ENCODE measurements at regions not wholly inside any gene's neighbourhood (a gene's known extent, or its start where the extent isn't known, plus 50 kb on each side); places are given as distances from the start of the nearest gene placed in this dataset.
A peak's percentile ranks its signal among the peaks of the same experiment; 100 is the strongest.
"Not testable (repeated sequence)": the region's sequence is repeated elsewhere in the genome, so short reads cannot be mapped to it uniquely, and the experiment has no call there.

GRCh38 chr6:63440594-63440993 is 120.8 kb upstream of the LGSN start:
- DNase-seq = no peak

GRCh38 chr6:63441266-63441956 is 121.6 kb upstream of the LGSN start:
- DNase-seq = no peak

GRCh38 chr6:63442870-63443269 is 123.1 kb upstream of the LGSN start:
- DNase-seq = no peak

- DNase-seq = no peak
Observed at GRCh38 chr6:63444768-63445167, 125.0 kb upstream of the LGSN start.

- DNase-seq = no peak
Observed at GRCh38 chr6:63446405-63446804, 125.9 kb upstream of the LOC128125822 start.

GRCh38 chr6:63447134-63447533 is 125.1 kb upstream of the LOC128125822 start:
- DNase-seq = no peak

- DNase-seq = no peak
Observed at GRCh38 chr6:63448229-63448628, 124.1 kb upstream of the LOC128125822 start.

GRCh38 chr6:63449714-63450113 is 122.6 kb upstream of the LOC128125822 start:
- DNase-seq = no peak

- no peak for DNase-seq
Observed at GRCh38 chr6:63451238-63451637, 121.0 kb upstream of the LOC128125822 start.

GRCh38 chr6:63452125-63452524 is 120.2 kb upstream of the LOC128125822 start:
- DNase-seq = no peak

GRCh38 chr6:63456734-63457133 is 115.5 kb upstream of the LOC128125822 start:
- DNase-seq = no peak

GRCh38 chr6:63458480-63459115 is 113.7 kb upstream of the LOC128125822 start:
- peak; percentile 3 for DNase-seq

- no peak for DNase-seq
Observed at GRCh38 chr6:63459814-63460213, 112.5 kb upstream of the LOC128125822 start.

- DNase-seq = no peak
Observed at GRCh38 chr6:63460971-63461370, 111.3 kb upstream of the LOC128125822 start.

- DNase-seq = no peak
Observed at GRCh38 chr6:63464060-63464459, 108.2 kb upstream of the LOC128125822 start.

- no peak for DNase-seq
Observed at GRCh38 chr6:63465750-63466149, 106.5 kb upstream of the LOC128125822 start.

- DNase-seq = no peak
Observed at GRCh38 chr6:63466242-63466733, 106.0 kb upstream of the LOC128125822 start.

- no peak for DNase-seq
Observed at GRCh38 chr6:63467247-63467954, 104.9 kb upstream of the LOC128125822 start.

- DNase-seq = not testable (repeated sequence)
Observed at GRCh38 chr6:63471145-63471544, 101.1 kb upstream of the LOC128125822 start.

- DNase-seq = no peak
Observed at GRCh38 chr6:63471654-63472053, 100.6 kb upstream of the LOC128125822 start.

GRCh38 chr6:63475707-63476106 is 96.6 kb upstream of the LOC128125822 start:
- no peak for DNase-seq

GRCh38 chr6:63476302-63476701 is 96.0 kb upstream of the LOC128125822 start:
- DNase-seq = no peak
